ENCODE measurements at regions not wholly inside any gene's neighbourhood (a gene's known extent, or its start where the extent isn't known, plus 50 kb on each side); places are given as distances from the start of the nearest gene placed in this dataset.

DNA sequence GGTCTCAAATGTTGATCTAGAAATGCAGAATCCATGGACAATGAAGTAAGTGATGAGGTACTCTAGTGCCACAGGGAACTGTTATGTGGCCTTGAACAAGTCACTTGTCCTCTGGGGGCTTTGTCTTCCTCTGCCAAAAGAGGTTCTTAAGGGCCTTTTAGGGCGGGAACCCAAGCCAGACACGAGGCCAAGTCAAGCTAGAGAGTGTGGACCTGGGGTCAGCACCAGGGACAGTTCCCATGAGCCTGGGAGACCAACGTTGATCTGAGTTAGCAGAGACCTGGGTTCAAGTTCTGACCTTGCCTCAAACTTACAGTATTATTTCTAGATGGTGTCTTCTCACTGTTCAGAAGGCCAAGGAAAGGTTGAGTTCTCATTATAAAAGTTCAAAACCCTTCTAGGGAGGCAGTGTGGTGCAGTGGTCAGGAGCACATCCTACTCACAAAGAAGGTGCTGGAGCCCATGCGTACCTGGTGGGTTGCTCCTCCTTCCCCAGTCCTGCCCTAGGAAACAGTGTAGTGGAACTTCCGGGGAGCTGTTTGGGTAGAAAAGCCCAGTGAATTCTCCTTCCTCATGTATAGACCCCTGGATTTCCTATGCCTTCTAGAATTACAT lies 121.5 kb downstream of the CHST1 start:
- TF ChIP-seq, protein P1, sequence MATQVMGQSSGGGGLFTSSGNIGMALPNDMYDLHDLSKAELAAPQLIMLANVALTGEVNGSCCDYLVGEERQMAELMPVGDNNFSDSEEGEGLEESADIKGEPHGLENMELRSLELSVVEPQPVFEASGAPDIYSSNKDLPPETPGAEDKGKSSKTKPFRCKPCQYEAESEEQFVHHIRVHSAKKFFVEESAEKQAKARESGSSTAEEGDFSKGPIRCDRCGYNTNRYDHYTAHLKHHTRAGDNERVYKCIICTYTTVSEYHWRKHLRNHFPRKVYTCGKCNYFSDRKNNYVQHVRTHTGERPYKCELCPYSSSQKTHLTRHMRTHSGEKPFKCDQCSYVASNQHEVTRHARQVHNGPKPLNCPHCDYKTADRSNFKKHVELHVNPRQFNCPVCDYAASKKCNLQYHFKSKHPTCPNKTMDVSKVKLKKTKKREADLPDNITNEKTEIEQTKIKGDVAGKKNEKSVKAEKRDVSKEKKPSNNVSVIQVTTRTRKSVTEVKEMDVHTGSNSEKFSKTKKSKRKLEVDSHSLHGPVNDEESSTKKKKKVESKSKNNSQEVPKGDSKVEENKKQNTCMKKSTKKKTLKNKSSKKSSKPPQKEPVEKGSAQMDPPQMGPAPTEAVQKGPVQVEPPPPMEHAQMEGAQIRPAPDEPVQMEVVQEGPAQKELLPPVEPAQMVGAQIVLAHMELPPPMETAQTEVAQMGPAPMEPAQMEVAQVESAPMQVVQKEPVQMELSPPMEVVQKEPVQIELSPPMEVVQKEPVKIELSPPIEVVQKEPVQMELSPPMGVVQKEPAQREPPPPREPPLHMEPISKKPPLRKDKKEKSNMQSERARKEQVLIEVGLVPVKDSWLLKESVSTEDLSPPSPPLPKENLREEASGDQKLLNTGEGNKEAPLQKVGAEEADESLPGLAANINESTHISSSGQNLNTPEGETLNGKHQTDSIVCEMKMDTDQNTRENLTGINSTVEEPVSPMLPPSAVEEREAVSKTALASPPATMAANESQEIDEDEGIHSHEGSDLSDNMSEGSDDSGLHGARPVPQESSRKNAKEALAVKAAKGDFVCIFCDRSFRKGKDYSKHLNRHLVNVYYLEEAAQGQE (IDR thresholded peaks at IDR 0.05; ENCODE audit: unreplicated experiment) = peak; percentile 88
- TF ChIP-seq NANOG (IDR thresholded peaks at IDR 0.05; ENCODE audit: borderline replicate concordance) = no peak
- Histone ChIP-seq H3K4me2 (no peak overlapping the region), H3K4me3 (no peak overlapping the region), H3K4me1 (ENCODE audit: insufficient read depth) (no peaks in the 10 kb centered on the region), H3K27me3 (ENCODE audit: insufficient read depth) (no peaks in the 10 kb centered on the region), H2AFZ (no peak overlapping the region), H3F3A (replicated peaks; ENCODE audit: low read depth) (no peaks in the 10 kb centered on the region), H3K9me2 (ENCODE audit: insufficient read depth) (no peaks in the 10 kb centered on the region), H3K79me2 (replicated peaks; ENCODE audit: insufficient read depth) (no peaks in the 10 kb centered on the region), H4K20me1 (replicated peaks; ENCODE audit: insufficient read depth) (no peaks in the 10 kb centered on the region), H3K36me3 (ENCODE audit: insufficient read depth) (no peaks in the 10 kb centered on the region), H3K27ac (ENCODE audit: low read depth) (no peak overlapping the region)
- Mint-ChIP-seq H3K9me3 (no peaks in the 10 kb centered on the region), H3K4me3 (no peak overlapping the region), H3K4me1 (no peaks in the 10 kb centered on the region; the same call in 2 of the 3 replicates), H3K27ac (no peak overlapping the region), H3K36me3 (ENCODE audit: low read depth) (no peaks in the 10 kb centered on the region), H3K27me3 (ENCODE audit: insufficient read depth, low read depth, poor library complexity) (no peaks in the 10 kb centered on the region)
- peak; percentile 81 for ATAC-seq
- DNase-seq (ENCODE audit: low spot score) = peak; percentile 79

DNA sequence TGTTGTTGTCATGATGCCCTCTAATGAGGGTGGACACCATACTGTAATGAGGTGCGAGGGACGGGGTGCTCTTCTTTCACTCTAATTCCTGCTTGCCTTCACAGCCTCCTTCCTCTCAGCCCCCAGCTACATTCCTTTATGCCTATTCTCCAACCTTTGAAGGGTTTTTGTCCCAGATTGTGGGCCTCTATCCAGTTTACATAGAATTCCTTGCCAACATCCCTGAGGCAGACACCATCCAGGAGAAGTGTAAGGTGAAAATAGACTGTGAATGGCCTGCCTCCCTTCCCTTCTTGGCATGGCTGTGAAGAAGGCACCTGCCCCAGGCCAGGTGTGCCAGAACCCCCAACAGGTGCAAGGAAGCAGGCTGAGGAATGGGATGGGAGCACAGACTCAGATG lies 122.3 kb downstream of the CHST1 start:
- no peaks in the 10 kb centered on the region for H3K9me2 ChIP-seq (ENCODE audit: insufficient read depth)
- no peak for DNase-seq (ENCODE audit: low spot score)
- no peak overlapping the region for H3K27ac Mint-ChIP-seq
- H3K27ac ChIP-seq (ENCODE audit: low read depth) = no peak overlapping the region
- no peaks in the 10 kb centered on the region for H3K36me3 Mint-ChIP-seq (ENCODE audit: low read depth)
- no peaks in the 10 kb centered on the region for H3K36me3 ChIP-seq (ENCODE audit: insufficient read depth)
- H3K79me2 ChIP-seq (replicated peaks; ENCODE audit: insufficient read depth) = no peaks in the 10 kb centered on the region
- no peak overlapping the region for H3K4me3 Mint-ChIP-seq
- H3K9me3 Mint-ChIP-seq = no peaks in the 10 kb centered on the region
- no peaks in the 10 kb centered on the region for H3K27me3 Mint-ChIP-seq (ENCODE audit: insufficient read depth, low read depth, poor library complexity)
- no peaks in the 10 kb centered on the region for H3K27me3 ChIP-seq (ENCODE audit: insufficient read depth)
- H4K20me1 ChIP-seq (replicated peaks; ENCODE audit: insufficient read depth) = no peaks in the 10 kb centered on the region
- no peaks in the 10 kb centered on the region for H3K4me1 Mint-ChIP-seq
- H3K4me2 ChIP-seq = no peak overlapping the region
- H3K4me3 ChIP-seq = no peak overlapping the region
- ATAC-seq = no peak
- H3K4me1 ChIP-seq (ENCODE audit: insufficient read depth) = no peaks in the 10 kb centered on the region
- no peaks in the 10 kb centered on the region for H3F3A ChIP-seq (replicated peaks; ENCODE audit: low read depth)
- H2AFZ ChIP-seq = no peak overlapping the region
- TF ChIP-seq, protein P2, sequence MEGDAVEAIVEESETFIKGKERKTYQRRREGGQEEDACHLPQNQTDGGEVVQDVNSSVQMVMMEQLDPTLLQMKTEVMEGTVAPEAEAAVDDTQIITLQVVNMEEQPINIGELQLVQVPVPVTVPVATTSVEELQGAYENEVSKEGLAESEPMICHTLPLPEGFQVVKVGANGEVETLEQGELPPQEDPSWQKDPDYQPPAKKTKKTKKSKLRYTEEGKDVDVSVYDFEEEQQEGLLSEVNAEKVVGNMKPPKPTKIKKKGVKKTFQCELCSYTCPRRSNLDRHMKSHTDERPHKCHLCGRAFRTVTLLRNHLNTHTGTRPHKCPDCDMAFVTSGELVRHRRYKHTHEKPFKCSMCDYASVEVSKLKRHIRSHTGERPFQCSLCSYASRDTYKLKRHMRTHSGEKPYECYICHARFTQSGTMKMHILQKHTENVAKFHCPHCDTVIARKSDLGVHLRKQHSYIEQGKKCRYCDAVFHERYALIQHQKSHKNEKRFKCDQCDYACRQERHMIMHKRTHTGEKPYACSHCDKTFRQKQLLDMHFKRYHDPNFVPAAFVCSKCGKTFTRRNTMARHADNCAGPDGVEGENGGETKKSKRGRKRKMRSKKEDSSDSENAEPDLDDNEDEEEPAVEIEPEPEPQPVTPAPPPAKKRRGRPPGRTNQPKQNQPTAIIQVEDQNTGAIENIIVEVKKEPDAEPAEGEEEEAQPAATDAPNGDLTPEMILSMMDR (conservative IDR thresholded peaks at IDR 0.05; ENCODE audit: low read depth in 2 of 2) = no peak
- TF ChIP-seq, protein P3, sequence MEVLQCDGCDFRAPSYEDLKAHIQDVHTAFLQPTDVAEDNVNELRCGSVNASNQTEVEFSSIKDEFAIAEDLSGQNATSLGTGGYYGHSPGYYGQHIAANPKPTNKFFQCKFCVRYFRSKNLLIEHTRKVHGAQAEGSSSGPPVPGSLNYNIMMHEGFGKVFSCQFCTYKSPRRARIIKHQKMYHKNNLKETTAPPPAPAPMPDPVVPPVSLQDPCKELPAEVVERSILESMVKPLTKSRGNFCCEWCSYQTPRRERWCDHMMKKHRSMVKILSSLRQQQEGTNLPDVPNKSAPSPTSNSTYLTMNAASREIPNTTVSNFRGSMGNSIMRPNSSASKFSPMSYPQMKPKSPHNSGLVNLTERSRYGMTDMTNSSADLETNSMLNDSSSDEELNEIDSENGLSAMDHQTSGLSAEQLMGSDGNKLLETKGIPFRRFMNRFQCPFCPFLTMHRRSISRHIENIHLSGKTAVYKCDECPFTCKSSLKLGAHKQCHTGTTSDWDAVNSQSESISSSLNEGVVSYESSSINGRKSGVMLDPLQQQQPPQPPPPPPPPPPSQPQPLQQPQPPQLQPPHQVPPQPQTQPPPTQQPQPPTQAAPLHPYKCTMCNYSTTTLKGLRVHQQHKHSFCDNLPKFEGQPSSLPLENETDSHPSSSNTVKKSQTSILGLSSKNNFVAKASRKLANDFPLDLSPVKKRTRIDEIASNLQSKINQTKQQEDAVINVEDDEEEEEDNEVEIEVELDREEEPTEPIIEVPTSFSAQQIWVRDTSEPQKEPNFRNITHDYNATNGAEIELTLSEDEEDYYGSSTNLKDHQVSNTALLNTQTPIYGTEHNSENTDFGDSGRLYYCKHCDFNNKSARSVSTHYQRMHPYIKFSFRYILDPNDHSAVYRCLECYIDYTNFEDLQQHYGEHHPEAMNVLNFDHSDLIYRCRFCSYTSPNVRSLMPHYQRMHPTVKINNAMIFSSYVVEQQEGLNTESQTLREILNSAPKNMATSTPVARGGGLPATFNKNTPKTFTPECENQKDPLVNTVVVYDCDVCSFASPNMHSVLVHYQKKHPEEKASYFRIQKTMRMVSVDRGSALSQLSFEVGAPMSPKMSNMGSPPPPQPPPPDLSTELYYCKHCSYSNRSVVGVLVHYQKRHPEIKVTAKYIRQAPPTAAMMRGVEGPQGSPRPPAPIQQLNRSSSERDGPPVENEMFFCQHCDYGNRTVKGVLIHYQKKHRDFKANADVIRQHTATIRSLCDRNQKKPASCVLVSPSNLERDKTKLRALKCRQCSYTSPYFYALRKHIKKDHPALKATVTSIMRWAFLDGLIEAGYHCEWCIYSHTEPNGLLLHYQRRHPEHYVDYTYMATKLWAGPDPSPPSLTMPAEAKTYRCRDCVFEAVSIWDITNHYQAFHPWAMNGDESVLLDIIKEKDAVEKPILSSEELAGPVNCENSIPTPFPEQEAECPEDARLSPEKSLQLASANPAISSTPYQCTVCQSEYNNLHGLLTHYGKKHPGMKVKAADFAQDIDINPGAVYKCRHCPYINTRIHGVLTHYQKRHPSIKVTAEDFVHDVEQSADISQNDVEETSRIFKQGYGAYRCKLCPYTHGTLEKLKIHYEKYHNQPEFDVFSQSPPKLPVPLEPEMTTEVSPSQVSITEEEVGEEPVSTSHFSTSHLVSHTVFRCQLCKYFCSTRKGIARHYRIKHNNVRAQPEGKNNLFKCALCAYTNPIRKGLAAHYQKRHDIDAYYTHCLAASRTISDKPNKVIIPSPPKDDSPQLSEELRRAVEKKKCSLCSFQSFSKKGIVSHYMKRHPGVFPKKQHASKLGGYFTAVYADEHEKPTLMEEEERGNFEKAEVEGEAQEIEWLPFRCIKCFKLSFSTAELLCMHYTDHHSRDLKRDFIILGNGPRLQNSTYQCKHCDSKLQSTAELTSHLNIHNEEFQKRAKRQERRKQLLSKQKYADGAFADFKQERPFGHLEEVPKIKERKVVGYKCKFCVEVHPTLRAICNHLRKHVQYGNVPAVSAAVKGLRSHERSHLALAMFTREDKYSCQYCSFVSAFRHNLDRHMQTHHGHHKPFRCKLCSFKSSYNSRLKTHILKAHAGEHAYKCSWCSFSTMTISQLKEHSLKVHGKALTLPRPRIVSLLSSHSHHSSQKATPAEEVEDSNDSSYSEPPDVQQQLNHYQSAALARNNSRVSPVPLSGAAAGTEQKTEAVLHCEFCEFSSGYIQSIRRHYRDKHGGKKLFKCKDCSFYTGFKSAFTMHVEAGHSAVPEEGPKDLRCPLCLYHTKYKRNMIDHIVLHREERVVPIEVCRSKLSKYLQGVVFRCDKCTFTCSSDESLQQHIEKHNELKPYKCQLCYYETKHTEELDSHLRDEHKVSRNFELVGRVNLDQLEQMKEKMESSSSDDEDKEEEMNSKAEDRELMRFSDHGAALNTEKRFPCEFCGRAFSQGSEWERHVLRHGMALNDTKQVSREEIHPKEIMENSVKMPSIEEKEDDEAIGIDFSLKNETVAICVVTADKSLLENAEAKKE (CRISPR knock-in tag; IDR thresholded peaks at IDR 0.05) = no peak
- no peak for TF ChIP-seq EZH2 (IDR thresholded peaks at IDR 0.05; ENCODE audit: low read depth, unreplicated experiment)
- TF ChIP-seq POLR2AphosphoS5 (IDR thresholded peaks at IDR 0.05; ENCODE audit: low read depth) = no peak
- no peak for TF ChIP-seq NANOG (IDR thresholded peaks at IDR 0.05; ENCODE audit: borderline replicate concordance)
- no peak for TF ChIP-seq JUNB (IDR thresholded peaks at IDR 0.05; ENCODE audit: unreplicated experiment)
- TF ChIP-seq, protein P4, sequence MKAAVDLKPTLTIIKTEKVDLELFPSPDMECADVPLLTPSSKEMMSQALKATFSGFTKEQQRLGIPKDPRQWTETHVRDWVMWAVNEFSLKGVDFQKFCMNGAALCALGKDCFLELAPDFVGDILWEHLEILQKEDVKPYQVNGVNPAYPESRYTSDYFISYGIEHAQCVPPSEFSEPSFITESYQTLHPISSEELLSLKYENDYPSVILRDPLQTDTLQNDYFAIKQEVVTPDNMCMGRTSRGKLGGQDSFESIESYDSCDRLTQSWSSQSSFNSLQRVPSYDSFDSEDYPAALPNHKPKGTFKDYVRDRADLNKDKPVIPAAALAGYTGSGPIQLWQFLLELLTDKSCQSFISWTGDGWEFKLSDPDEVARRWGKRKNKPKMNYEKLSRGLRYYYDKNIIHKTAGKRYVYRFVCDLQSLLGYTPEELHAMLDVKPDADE (IDR thresholded peaks at IDR 0.05) = no peak
- no peak for TF ChIP-seq STAT1 (IDR thresholded peaks at IDR 0.05; ENCODE audit: unreplicated experiment)

Measured in GM23338 (cell line).